ENCODE measurements at regions not wholly inside any gene's neighbourhood (a gene's known extent, or its start where the extent isn't known, plus 50 kb on each side); places are given as distances from the start of the nearest gene placed in this dataset.
"Not testable (repeated sequence)": the region's sequence is repeated elsewhere in the genome, so short reads cannot be mapped to it uniquely, and the experiment has no call there.

- DNase-seq: no peak
These were observed 171.5 kb downstream of the MYCN start for GRCh38 chr2:16111838-16112210.

- no peak for DNase-seq
These were observed 169.5 kb downstream of the MYCN start for GRCh38 chr2:16109821-16110310.

GRCh38 chr2:16109368-16109820, 169.0 kb downstream of the MYCN start:
- no peak for DNase-seq

- no peak for DNase-seq
These were observed 166.9 kb downstream of the MYCN start for GRCh38 chr2:16107246-16107645.

GRCh38 chr2:16106619-16107018, 166.3 kb downstream of the MYCN start:
- DNase-seq: no peak

GRCh38 chr2:16105669-16106281, 165.4 kb downstream of the MYCN start:
- no peak for DNase-seq

GRCh38 chr2:16104949-16105668, 164.8 kb downstream of the MYCN start:
- no peak for DNase-seq

- DNase-seq: no peak
These were observed 164.1 kb downstream of the MYCN start for GRCh38 chr2:16104315-16104948.

- DNase-seq: no peak
These were observed 163.4 kb downstream of the MYCN start for GRCh38 chr2:16103614-16104314.

GRCh38 chr2:16102976-16103380, 162.6 kb downstream of the MYCN start:
- DNase-seq: no peak

GRCh38 chr2:16102358-16102975, 162.1 kb downstream of the MYCN start:
- DNase-seq: no peak

GRCh38 chr2:16101196-16101595, 160.8 kb downstream of the MYCN start:
- no peak for DNase-seq

GRCh38 chr2:16100006-16100405, 159.7 kb downstream of the MYCN start:
- DNase-seq: no peak

GRCh38 chr2:16099326-16099725, 159.0 kb downstream of the MYCN start:
- DNase-seq: no peak

- no peak for DNase-seq
These were observed 156.6 kb downstream of the MYCN start for GRCh38 chr2:16096962-16097361.

- not testable (repeated sequence) for DNase-seq
These were observed 155.1 kb downstream of the MYCN start for GRCh38 chr2:16095483-16095882.

GRCh38 chr2:16094811-16095210, 154.5 kb downstream of the MYCN start:
- DNase-seq: no peak

- no peak for DNase-seq
These were observed 153.5 kb downstream of the MYCN start for GRCh38 chr2:16093639-16094529.

GRCh38 chr2:16092861-16093638, 152.7 kb downstream of the MYCN start:
- no peak for DNase-seq

- no peak for DNase-seq
These were observed 151.4 kb downstream of the MYCN start for GRCh38 chr2:16091576-16092282.
